Activated gamma-delta T cell (primary cell): ENCODE measurements at regions not wholly inside any gene's neighbourhood (a gene's known extent, or its start where the extent isn't known, plus 50 kb on each side); places are given as distances from the start of the nearest gene placed in this dataset.

Source experiments
- DNase-seq: peaks from one replicate; lab custom pipeline; 2025; lab: John Stamatoyannopoulos, UW

DNA sequence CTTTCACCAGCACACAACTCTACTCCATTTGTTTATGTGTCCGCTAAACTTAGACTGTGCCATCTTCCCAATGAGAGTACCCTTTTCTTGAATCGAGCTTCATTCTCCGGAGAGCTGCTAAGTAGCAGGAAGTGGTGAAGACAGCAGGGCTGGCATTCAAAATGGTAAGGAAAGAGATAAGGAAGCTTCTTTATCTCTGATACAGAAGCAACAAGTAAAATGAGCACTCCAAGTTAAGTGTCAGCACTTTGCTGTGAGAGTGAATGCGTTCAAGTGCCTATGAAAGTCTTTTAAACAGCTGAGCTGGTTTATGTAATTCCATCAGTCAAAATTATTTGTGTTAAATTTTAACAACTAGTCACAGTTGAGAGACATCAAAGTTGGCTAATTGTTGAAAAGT is 386.8 kb upstream of the PTPRD start:
- DNase-seq, result no peak

DNA sequence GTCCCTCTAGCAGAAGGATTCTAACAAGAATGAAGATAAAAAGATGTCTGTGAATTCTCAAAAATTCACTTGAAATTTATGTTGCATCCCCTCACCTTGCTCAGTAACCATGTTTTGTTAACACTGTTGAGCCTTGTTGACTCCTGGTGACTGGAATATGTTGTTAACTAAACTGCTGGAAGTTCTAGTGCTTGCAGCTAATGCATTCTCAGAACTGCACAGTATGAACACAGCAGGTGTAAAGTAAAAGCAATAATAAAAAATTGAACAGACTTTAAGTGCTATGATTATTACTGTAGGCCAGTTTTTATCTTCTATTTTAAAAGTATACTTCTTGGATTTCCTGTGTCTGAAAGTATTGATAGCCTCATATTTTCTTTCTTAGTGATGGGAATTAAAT is 388.7 kb upstream of the PTPRD start:
- DNase-seq, result no peak

DNA sequence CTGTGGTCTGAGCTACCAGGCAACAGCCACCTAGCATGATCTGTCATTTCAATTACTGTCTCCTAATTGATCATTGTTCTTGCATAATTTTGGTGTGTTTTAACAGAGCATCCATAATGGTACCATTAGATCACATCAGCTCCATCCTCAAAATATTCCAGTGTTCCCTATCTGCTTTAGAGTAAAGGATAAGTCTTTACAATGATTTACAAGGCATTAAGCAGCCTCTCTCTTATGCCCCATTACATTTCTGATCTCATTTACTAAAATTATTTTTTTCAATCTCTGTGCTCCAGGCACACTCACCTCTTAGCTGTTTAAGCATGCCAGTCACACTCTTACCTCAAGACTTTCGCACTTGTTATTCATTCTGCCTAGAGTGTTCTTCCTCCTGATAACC is 389.9 kb upstream of the PTPRD start:
- no peak for DNase-seq

DNA sequence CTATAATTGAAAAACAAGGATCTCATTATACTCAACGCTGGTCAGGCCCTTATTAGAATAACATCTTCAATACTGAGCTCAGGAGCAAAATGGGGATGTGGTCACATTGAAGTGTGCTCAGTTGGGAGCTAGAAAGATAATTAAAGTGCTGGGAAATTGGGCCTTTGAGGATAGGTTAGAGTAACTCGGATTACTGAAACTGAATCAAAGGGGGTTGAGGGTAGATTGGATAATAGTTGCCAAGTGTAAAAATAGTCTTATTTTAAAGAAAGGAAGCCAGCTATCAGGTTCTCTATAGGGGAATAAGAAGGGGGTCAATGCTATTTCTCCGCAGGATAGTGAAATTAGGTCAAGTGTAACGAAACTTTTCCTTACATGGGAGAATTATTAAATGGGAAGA is 391.0 kb upstream of the PTPRD start:
- no peak for DNase-seq

DNA sequence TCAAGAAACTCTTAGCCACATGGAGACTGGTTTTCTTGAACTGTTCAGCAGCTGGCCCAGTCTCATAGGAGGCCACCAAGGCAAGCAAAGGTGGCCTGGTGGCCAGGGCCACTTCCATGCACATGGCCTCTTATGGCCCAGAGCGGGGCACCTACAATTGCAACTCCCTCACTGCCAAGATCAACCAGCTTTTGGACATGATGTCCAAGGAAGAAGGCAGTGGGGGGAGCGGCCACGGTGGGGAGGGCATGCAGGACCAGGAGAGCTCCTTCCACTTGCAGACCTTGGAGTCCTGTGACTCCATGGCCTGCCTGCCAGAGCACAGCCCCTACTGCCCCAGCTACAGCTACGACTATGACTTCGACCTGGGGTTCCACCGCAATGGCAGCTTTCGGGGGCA is 398.9 kb upstream of the PTPRD start:
- DNase-seq, result no peak

DNA sequence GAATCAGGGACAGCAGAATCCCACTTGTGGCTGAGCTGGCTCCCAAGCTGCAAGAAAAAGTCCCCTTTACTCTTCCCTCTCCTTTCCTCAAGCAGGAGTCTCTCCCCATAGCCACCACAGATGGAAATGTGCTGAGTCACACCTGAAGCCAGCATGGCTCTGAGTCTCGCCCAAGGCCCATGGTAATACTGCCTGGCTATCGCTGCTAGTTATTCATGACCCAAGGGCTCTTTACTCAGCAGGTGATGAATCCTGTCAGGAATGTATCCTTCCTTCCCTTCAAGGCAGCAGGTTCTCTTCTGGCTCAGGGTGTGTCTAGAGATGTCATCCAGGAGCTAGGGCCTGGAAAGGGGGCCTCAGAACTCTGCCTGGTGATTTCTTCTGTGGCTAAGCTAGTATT is 403.3 kb upstream of the PTPRD start:
- DNase-seq, result no peak

DNA sequence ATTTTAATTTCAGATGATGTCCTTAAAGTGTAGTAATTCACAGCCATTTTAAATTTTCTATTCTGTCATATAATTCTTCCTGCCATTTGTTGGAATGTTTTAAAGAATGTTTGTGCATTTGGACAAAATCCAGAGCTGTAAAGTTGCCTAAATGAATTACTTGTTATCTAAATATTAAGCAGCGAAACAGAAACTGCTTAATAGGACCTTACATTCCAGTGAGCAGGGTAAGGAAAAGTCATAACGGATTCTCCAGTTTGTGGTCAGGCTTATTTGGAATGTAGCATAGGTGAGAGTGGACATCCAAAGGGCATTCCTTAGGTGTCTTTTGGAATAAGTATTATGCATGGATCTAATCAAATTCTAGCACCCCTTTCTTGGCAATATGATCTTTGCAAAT is 410.4 kb upstream of the PTPRD start:
- DNase-seq, result no peak

DNA sequence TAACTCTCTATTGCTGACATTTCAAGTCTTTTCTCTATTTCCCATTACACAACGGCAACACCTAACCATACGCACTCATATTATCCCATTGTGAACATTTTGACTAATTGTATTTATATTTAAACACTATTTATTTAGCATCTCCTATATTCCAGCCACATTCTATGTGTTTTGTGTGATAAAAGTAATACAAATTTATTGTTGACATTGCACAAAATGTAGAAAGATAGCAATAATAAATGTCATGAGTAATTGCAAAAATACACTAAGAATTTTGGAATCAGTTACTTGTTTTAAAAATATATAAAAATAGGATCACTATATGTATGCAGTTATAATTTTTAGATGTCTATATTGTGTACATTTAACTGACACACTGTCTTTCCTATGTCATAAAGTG is 413.0 kb upstream of the PTPRD start:
- no peak for DNase-seq

DNA sequence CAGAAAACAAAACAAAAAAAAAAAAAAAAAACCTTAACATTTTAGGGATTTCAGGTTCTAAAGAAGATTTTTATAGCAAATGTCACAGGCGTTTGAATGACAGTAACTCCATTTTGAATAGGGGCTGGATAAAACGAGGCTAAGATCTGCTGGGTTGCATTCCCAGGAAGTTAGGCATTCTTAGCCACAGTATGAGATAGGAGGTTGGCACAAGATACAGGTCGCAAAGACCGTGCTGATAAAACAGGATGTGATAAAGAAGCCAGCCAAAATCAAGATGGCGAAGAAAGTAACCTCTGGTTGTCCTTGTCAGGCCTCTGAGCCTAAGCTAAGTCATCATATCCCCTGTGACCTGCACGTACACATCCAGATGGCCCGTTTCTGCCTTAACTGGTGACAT is 425.6 kb upstream of the PTPRD start:
- no peak for DNase-seq

DNA sequence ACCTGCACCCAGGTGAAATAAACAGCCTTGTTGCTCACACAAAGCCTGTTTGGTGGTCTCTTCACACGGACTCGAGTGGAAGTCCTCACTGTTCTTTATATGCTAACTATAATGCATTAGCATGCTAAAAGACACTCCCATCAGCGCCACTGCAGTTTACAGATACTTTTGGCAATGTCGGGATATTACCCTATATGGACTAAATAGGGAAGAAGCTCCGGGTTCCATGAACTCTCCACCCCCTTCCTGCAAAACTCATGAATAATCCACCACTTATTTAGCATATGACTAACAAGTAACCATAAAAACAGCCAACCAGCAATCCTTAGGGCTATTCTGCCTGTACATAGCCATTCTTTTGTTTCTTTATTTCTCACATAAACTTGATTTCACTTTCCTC is 426.2 kb upstream of the PTPRD start:
- DNase-seq, result no peak

DNA sequence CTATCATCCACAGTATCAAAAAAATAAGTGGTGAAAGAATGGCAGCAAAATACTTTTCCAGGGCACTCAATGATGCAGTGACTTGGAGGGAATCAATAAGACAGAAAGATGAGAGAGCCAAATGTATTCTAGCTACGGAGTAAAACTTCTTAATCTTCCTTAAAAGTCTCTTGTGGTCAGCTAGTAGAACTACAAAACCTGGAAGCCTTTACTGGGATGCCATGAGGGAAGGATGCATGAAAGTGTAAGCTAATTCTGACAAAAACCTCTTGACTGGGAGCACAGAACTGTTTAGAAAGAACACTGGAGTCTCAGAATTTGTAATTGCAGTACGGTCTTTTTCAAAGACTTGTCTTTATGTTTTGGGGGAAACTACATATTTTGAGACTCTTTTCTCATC is 432.8 kb upstream of the PTPRD start:
- no peak for DNase-seq

DNA sequence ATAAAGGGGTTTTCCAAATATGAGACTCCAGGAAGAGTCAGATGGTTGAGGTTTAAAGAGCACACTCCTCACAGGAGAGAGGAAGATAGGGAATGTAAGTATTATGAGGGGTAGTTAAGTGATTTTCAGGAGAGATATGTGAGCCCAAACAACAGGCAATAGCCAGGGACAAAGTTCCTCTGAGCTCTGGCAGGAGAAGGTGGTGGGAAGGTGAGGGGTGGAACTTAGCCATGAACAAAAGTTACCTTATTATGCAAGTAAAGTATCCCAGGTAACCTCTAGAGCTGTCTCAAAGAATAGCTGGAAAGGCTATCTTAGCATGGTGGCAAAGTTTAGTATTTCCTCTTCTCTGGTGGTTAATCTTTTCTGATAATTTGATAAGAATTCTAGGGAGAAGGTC is 450.5 kb upstream of the PTPRD start:
- DNase-seq, result no peak

DNA sequence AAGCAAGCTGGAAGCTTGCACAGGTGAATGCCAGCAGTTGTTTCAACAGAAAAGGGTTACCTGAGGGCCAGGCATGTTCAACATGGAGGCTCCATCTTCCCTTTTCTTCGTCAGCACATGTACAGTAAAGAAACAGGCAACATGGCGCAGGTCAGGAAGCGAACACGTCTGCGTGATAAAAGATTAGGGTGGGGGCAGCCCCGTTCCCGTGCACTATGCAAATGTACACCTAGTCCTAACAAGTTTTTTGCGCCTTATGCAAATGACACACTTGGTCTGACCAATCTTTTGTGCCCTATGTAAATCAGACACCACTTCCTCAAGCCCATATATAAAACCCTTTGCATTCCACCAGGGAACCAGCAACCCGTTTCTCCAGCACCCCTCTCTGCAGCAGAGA is 452.1 kb upstream of the PTPRD start:
- DNase-seq, result no peak

DNA sequence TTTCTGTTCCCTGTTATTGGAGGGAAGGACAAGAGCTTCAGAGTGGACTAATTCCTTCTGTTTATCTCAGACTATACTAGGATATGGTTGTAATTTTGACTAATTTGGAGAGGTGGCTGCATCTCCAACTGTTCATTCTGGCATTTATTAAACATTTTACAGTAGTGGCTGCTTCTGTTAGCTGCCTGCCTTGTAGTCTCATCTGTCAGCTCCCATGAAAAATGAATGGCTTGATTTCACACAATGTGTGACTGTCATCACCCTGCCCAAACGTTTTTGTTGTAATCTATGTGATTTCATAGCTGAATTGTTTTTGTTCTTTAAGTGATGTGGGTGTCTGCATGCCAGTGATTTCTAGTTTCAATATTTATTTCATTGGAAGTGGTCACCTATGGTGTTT is 459.4 kb upstream of the PTPRD start:
- DNase-seq, result no peak

DNA sequence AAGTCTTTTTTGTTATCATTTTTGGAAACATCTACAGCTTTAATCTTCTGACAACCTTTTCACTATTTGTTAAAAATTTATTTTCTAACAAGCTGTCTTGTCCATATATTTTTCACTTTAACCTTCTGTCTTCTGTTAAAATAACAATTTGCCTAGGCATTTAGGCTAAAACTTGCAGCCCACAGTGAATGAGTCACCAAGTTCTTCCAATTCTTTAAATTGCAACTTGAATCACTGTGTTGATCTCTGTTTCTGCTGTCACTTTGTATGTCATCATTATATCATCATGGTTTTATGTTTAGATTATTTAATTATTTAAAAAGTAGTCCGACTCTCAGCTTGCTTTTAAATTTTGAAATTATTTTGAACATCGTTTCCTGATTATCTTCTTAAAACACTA is 473.8 kb upstream of the PTPRD start:
- no peak for DNase-seq

DNA sequence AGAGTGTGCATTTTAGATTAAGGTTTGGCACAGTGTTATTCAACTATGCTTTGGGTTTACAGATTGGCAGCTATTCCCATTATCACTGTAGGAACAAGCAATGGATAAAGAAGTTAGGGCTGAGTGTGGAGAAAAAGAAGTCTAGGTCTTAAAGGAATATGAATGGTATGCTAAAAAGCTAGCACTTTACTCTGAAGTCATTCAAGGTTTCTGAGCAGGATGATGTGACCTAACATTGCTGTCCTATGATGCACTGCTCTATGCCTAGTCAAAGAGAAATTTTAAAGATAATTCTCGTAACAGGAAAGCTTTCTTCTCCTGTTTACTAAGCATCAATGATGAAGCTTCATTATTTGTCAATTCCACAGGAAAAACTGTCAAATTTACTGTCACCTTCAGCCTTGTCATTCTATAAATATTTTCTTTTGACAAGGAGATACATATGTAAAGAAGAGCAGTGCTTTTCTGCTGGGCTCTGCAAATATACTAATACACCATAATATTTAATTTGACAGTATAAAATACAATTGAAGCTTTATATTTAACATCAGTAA is 476.1 kb upstream of the PTPRD start:
- no peak for DNase-seq

DNA sequence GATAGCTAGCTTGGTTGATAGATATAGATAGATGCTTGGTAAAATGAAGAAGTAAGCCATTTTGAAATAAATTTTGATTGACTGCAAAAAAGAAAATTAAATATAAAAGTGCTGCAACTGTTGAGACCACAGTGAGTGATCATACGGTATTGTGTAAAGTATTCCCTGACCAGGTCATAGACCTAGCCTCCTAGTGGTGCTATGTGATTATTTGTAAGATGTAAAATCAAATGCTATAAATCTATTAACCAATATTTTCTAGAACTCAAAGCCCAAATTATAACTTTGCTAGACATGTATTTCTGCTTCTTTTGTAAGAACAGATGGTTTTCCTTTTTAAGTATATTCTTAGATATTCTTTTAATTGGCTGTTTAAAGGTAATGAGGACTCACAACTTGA is 480.2 kb upstream of the PTPRD start:
- no peak for DNase-seq

DNA sequence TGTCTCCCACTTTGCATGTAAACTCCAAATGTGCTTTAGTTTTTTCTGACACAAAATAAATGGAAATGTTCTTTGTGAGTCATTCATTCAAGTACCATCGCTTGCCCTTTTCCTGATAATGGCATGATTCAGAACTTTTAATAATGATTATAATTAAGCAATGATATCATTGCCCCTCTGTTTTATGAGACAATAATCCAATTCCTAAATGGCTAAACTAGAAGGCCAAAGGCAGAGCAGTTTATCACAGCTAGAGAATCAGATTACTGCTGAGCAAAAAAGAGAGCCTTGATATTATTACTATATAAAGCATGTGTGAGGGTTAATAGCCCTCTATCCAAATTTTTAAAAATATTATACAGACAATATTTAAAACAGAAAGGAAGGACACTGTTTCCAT is 484.2 kb upstream of the PTPRD start:
- DNase-seq, result no peak

DNA sequence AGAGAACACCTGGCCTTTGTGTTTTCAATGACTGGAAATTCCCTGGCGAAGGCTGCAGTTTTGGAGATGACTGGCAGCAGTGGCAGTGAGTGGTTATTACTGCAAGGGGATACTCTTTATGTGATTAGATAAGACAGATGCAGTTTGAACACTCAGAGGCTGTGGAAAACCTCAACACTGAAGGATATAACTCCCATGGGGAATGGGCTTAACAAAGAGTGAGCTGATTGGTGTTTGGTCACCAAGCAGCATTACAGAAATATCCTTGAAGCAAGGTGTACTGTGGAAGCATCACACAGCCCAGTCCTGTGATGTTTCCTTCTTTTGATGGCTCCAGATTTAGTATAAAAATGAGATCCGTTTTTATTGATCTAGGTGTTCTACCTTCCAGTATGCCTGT is 490.7 kb upstream of the PTPRD start:
- no peak for DNase-seq

DNA sequence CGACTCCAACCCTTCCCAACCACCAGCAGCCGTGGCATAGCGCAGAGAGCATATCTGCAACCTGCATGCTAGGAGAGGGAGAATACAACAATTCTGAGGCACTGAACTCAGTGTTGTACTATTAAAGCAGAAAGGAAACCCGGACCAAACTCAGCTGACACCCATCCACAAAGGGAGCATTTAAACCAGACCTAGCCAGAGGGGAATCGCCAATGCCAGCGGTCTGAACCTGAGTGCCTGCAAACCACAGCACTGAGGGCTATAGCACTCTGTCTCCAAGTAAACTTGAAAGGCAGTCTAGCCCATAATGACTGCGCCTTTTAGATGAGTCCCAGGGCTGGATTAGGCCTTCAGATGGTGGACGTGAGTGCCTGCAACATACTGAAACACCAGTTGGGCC is 494.4 kb upstream of the PTPRD start:
- no peak for DNase-seq

DNA sequence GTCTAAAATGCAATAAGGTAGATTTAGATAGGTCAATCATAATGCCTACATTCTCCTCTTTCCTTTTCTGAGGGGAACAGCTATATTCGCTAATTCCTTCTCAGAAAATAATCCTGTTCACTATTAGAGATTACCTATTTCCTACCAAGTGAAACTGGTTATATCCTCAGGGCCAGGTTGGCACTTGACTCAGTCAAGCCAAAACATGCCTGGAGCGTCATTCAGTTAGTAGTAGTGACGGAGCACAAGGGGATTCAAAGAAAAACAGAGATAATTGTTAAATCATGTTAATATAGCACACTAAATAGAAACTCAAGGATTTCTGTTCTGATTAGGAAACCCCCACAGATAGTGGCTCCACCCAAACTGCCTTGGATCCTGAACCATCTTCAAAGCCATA is 515.4 kb upstream of the PTPRD start:
- no peak for DNase-seq

DNA sequence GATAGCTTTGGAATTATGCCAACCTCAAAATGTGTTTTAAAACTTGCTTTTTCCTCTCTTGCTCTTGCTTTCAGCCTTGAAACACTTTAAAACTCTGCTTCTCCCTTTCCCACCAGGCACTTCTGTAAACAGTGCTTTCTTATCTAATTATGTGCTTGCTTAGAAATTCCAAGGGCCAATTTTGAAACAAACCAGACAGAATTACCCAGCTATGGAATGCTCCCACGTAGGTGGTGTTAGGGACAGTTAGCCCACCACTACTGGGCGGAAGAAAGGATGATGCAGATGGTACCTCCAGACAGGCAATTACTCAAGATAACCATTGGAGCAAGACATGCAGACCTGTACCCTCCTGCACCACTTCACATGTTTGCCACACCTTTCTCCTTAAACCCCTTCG is 523.0 kb upstream of the PTPRD start:
- DNase-seq, result no peak

DNA sequence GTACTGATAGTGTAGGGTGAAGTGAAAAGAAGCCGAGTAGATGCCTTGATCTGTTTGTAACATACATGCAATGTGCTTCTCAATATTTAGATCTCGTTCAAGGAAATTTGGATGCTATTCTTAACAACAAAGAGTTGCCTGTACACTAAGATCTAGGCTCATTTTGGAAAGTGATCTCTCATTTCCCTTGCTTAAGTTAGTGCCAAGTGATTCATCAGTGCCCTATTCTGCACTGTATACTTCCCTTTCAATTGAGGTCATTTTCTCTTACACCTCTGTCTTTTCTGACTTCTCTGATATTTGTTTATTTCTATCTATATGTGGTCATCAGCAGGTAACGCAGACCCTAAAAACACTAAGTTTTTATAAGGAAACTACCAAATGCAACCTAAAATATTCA is 528.6 kb upstream of the PTPRD start:
- no peak for DNase-seq

DNA sequence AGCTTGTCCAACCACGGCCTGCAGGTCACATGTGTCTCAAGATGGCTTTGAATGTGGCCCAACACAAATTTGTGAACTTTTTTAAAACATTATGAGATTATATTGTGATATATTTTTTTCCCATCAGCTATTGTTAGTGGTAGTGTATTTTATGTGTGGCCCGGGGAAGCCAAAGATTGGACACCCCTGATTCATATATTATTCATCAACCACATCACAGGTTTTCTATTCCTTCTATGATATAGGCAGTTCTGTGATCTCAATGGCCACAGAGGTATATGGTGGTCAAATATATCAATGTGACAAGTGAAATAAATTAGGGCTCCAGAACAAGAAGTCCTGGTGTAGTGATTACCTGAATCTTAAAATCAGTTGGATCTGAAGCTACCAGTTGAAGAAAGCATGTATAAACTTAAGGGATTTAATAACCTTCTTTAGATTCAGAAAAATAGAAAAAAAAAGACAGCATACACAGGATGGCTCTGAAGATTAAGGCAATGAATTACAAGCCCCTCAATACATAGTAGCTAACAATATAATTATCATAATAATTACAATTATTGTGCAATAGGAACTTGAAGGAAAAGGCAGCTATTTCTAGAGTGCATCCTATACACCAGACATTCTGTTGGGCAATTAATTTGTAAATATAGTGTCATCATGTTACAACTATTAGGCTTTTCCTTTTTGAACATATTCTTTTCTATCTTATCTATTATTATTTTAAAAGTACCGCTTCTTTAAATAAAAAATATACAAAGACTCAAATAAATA is 530.4 kb upstream of the PTPRD start:
- no peak for DNase-seq
